K562 (cell line): ENCODE measurements at regions not wholly inside any gene's neighbourhood (a gene's known extent, or its start where the extent isn't known, plus 50 kb on each side); places are given as distances from the start of the nearest gene placed in this dataset.

Experiments
- BCLAF1 ChIP-seq, 2 experiments: fragments of 450-650 bp in 1 of 2; IDR thresholded peaks; 2 replicates each; pipeline ENCODE4 v1.6.1; 2011 to 2017; ENCODE audit warnings: low read depth in 2 of 2, antibody characterized with exemption in 1 of 2, borderline replicate concordance in 1 of 2, low read length in 1 of 2, mild to moderate bottlenecking in 1 of 2, mixed read lengths in 1 of 2; ENCODE audit not compliant: control insufficient read depth in 1 of 2
- BRCA1 ChIP-seq, 2 experiments: fragments of 450-650 bp in 1 of 2; sonication (generic) in 1 of 2; formaldehyde crosslinking in 1 of 2; IDR thresholded peaks; 2 replicates each; pipeline versions ENCODE4 v1.5.0 to v1.6.1; 2017 to 2020; ENCODE audit warnings: mild to moderate bottlenecking in 1 of 2, missing genetic modification reagents in 1 of 2
- CXXC5 ChIP-seq: fragments of 250-450 bp; sonication (Bioruptor Pico); IDR thresholded peaks from 2 replicates; pipeline ENCODE4 v1.8.0; 2022; ENCODE audit warnings: inconsistent platforms, mild to moderate bottlenecking, moderate library complexity
- LARP7 ChIP-seq: fragments of 450-650 bp; IDR thresholded peaks from 2 replicates; pipeline ENCODE4 v1.6.1; 2016
- RBM34 ChIP-seq: fragments of 200-400 bp; formaldehyde crosslinking; IDR thresholded peaks from 2 replicates; pipeline ENCODE4 v1.6.1; 2018; ENCODE audit warnings: low read length, borderline replicate concordance; ENCODE audit not compliant: insufficient read depth
- RNF2 ChIP-seq: sonication (generic); IDR thresholded peaks from 2 replicates; pipeline ENCODE4 v1.6.1; 2016
- SAFB2 ChIP-seq: fragments of 200-400 bp; formaldehyde crosslinking; IDR thresholded peaks from 2 replicates; pipeline ENCODE4 v1.6.1; 2018; ENCODE audit warnings: borderline replicate concordance, low read length, low read depth, moderate library complexity; ENCODE audit not compliant: severe bottlenecking
- SRSF1 ChIP-seq: fragments of 200-400 bp; formaldehyde crosslinking; IDR thresholded peaks from 2 replicates; pipeline ENCODE4 v1.6.1; 2017; ENCODE audit warnings: mild to moderate bottlenecking, low read depth, low read length, moderate library complexity
- STAT6 ChIP-seq: sonication (generic); formaldehyde crosslinking; IDR thresholded peaks from 2 replicates; pipeline ENCODE4 v1.8.1; 2023; ENCODE audit warnings: mild to moderate bottlenecking, missing genetic modification reagents
- TEAD1 ChIP-seq, 2 experiments: fragments of 450-650 bp in 1 of 2; sonication (generic) in 1 of 2; formaldehyde crosslinking; IDR thresholded peaks; 2 replicates each; pipeline versions ENCODE4 v1.4.0 to v1.8.0; 2020 to 2022; ENCODE audit warnings: mild to moderate bottlenecking in 2 of 2, missing genetic modification reagents in 1 of 2
- XRCC3 ChIP-seq: fragments of 450-650 bp; IDR thresholded peaks from 2 replicates; pipeline ENCODE4 v1.6.1; 2017; ENCODE audit warnings: mild to moderate bottlenecking, moderate library complexity
- YY1 ChIP-seq, 3 experiments: IDR thresholded peaks; 2 replicates each; pipeline ENCODE4 v1.6.1; 2011; ENCODE audit warnings: low read length in 2 of 3, mild to moderate bottlenecking in 2 of 3, moderate library complexity in 2 of 3, borderline replicate concordance in 1 of 3, control low read depth in 1 of 3, low read depth in 1 of 3; ENCODE audit not compliant: insufficient read depth in 3 of 3, insufficient replicate concordance in 2 of 3, control insufficient read depth in 1 of 3, insufficient read length in 1 of 3; ENCODE audit errors: extremely low read depth in 1 of 3
- ZBTB11 ChIP-seq, 3 experiments: fragments of 200-800 bp in 1 of 3; fragments of 250-450 bp in 1 of 3; fragments of 450-650 bp in 1 of 3; sonication (Bioruptor Pico) in 1 of 3; sonication (Bioruptor generic) in 1 of 3; formaldehyde crosslinking in 1 of 3; IDR thresholded peaks; 2 replicates each; pipeline versions ENCODE4 v1.6.1 to v1.8.0; 2016 to 2022; ENCODE audit warnings: mild to moderate bottlenecking in 2 of 3, missing genetic modification characterization in 2 of 3, missing compliant biosample characterization in 1 of 3, moderate library complexity in 1 of 3
- ZC3H4 ChIP-seq: sonication (generic); formaldehyde crosslinking; IDR thresholded peaks from 2 replicates; pipeline ENCODE4 v1.9.0; 2021; ENCODE audit warnings: missing genetic modification reagents, borderline replicate concordance
- ZNF507 ChIP-seq: conservative IDR thresholded peaks from 2 replicates; pipeline ENCODE4 v1.6.1; 2017; ENCODE audit warnings: missing genetic modification characterization, missing compliant biosample characterization
- TF ChIP-seq, protein P1 (sequence below): fragments of 450-650 bp; IDR thresholded peaks from 2 replicates; pipeline ENCODE4 v1.6.1; 2016

DNA sequence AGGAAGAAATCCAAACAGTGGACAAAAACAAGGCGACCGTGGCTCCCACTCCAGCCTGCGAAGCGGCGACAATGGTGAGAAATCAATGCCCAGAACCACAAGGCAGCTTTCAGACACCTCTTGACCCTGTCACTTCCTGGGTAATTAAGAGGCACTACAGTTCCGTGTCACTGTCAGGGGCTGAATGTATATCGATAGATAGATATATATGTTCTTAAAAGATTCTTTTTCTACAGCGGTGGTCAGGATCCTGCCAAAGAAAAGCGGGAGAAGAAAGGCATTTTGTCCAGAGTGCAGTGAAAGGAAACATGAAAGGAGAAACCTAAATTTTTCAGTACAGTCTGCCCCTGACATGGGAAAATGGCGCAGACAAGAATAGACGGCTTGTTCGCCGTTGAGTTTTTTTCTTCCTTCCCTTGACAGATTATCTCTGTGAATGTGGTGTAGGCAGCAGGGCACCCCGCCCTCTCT is 56.2 kb upstream of the HES1 start (continued):
- TF ChIP-seq ZBTB11 (CRISPR knock-in tag; IDR thresholded peaks at IDR 0.05), result peak in 1 of 3 experiments; percentile 49; a peak in 1 of 6 replicates
- TF ChIP-seq ZNF507 (tag), result no peak
- no peak for TF ChIP-seq SAFB2
- no peak for TF ChIP-seq STAT6
- TF ChIP-seq BRCA1 (IDR thresholded peaks at IDR 0.05), result no peak
- TF ChIP-seq BRCA1 (CRISPR knock-in tag; IDR thresholded peaks at IDR 0.05), result no peak
- no peak for TF ChIP-seq ZC3H4 (CRISPR knock-in tag)
- TF ChIP-seq RBM34, result no peak
- peak; percentile 36 for TF ChIP-seq CXXC5 (CRISPR knock-in tag)
- peak in 1 of 3 experiments; percentile 66 for TF ChIP-seq YY1 (IDR thresholded peaks at IDR 0.05; ENCODE audit: borderline replicate concordance in 1 of 3, control insufficient read depth in 1 of 3, extremely low read depth in 1 of 3, insufficient read depth in 3 of 3, insufficient read length in 1 of 3, insufficient replicate concordance in 2 of 3, low read depth in 1 of 3, low read length in 2 of 3)
- no peak for TF ChIP-seq LARP7
- TF ChIP-seq XRCC3, result no peak
- TF ChIP-seq RNF2, result no peak
- TF ChIP-seq, protein P1, sequence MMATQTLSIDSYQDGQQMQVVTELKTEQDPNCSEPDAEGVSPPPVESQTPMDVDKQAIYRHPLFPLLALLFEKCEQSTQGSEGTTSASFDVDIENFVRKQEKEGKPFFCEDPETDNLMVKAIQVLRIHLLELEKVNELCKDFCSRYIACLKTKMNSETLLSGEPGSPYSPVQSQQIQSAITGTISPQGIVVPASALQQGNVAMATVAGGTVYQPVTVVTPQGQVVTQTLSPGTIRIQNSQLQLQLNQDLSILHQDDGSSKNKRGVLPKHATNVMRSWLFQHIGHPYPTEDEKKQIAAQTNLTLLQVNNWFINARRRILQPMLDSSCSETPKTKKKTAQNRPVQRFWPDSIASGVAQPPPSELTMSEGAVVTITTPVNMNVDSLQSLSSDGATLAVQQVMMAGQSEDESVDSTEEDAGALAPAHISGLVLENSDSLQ, result peak; percentile 52; the same call in 1 of the 2 replicates
- TF ChIP-seq SRSF1, result no peak
- no peak for TF ChIP-seq BCLAF1 (IDR thresholded peaks at IDR 0.05; ENCODE audit: borderline replicate concordance in 1 of 2, control insufficient read depth in 1 of 2, low read depth in 2 of 2, low read length in 1 of 2)
- no peak for TF ChIP-seq TEAD1 (CRISPR knock-in tag; IDR thresholded peaks at IDR 0.05)
